SK-N-SH treated with all-trans-retinoic acid at 6 μM for 48 hours (cell line): ENCODE measurements at regions not wholly inside any gene's neighbourhood (a gene's known extent, or its start where the extent isn't known, plus 50 kb on each side); places are given as distances from the start of the nearest gene placed in this dataset.
"Not testable (repeated sequence)": the region's sequence is repeated elsewhere in the genome, so short reads cannot be mapped to it uniquely, and the experiment has no call there.

Source experiments
- ATAC-seq: fragments of 200-7000 bp; cut with Tn5 transposase; 3 replicates; pipeline ENCODE4 v1.9.1; 2020; ENCODE audit warnings: mild to moderate bottlenecking, moderate library complexity
- ARNTL ChIP-seq: fragments of 450-650 bp; formaldehyde crosslinking; IDR thresholded peaks from 2 replicates; pipeline ENCODE4 v1.5.0; 2020; ENCODE audit warnings: low read depth, mild to moderate bottlenecking, moderate library complexity, borderline replicate concordance
- BACH2 ChIP-seq: fragments of 250-450 bp; sonication (Bioruptor Pico); IDR thresholded peaks from 2 replicates; pipeline ENCODE4 v1.9.0; 2021; ENCODE audit warnings: mild to moderate bottlenecking, borderline replicate concordance
- CREB5 ChIP-seq: fragments of 250-450 bp; sonication (Bioruptor Pico); IDR thresholded peaks from 2 replicates; pipeline ENCODE4 v1.5.1; 2020; ENCODE audit warnings: low read depth, mild to moderate bottlenecking, moderate library complexity
- CSDC2 ChIP-seq: fragments of 250-450 bp; sonication (Bioruptor Pico); IDR thresholded peaks from 2 replicates; pipeline ENCODE4 v1.5.0; 2020; ENCODE audit warnings: mild to moderate bottlenecking, moderate library complexity
- ESRRG ChIP-seq: fragments of 250-450 bp; sonication (Bioruptor Pico); IDR thresholded peaks from 2 replicates; pipeline ENCODE4 v1.6.1; 2021; ENCODE audit warnings: mild to moderate bottlenecking
- GLIS3 ChIP-seq: fragments of 250-450 bp; sonication (Bioruptor Pico); IDR thresholded peaks from 2 replicates; pipeline ENCODE4 v1.5.0; 2020; ENCODE audit warnings: mild to moderate bottlenecking, moderate library complexity
- ISL1 ChIP-seq: fragments of 250-450 bp; sonication (Bioruptor Pico); IDR thresholded peaks from 2 replicates; pipeline ENCODE4 v2.1.2; 2022; ENCODE audit warnings: mild to moderate bottlenecking, moderate library complexity
- OSR1 ChIP-seq: fragments of 250-450 bp; sonication (Bioruptor Pico); IDR thresholded peaks from 2 replicates; pipeline ENCODE4 v1.8.0; 2022; ENCODE audit warnings: moderate library complexity, mild to moderate bottlenecking, inconsistent platforms
- PATZ1 ChIP-seq: fragments of 250-450 bp; sonication (Bioruptor Pico); IDR thresholded peaks from 2 replicates; pipeline ENCODE4 v1.8.0; 2020; ENCODE audit warnings: mild to moderate bottlenecking, moderate library complexity, borderline replicate concordance
- POU6F1 ChIP-seq: fragments of 250-450 bp; sonication (Bioruptor Pico); IDR thresholded peaks from 2 replicates; pipeline ENCODE4 v1.8.0; 2021; ENCODE audit warnings: low read depth, mild to moderate bottlenecking, moderate library complexity, borderline replicate concordance
- PPARA ChIP-seq: fragments of 250-450 bp; sonication (Bioruptor Pico); IDR thresholded peaks from 2 replicates; pipeline ENCODE4 v1.5.0; 2020; ENCODE audit warnings: mild to moderate bottlenecking, borderline replicate concordance
- RARB ChIP-seq: fragments of 250-450 bp; sonication (Bioruptor Pico); IDR thresholded peaks from 2 replicates; pipeline ENCODE4 v1.8.0; 2021; ENCODE audit warnings: mild to moderate bottlenecking, moderate library complexity
- SNAI2 ChIP-seq: fragments of 250-450 bp; sonication (Bioruptor Pico); IDR thresholded peaks from 2 replicates; pipeline ENCODE4 v1.5.0; 2020; ENCODE audit warnings: mild to moderate bottlenecking, moderate library complexity
- TCF4 ChIP-seq: fragments of 250-450 bp; sonication (Bioruptor Pico); IDR thresholded peaks from 2 replicates; pipeline ENCODE4 v1.8.0; 2021; ENCODE audit warnings: mild to moderate bottlenecking, moderate library complexity, borderline replicate concordance
- TOX ChIP-seq: fragments of 250-450 bp; sonication (Bioruptor Pico); IDR thresholded peaks from 2 replicates; pipeline ENCODE4 v1.8.0; 2021; ENCODE audit warnings: mild to moderate bottlenecking, moderate library complexity, borderline replicate concordance
- TSHZ2 ChIP-seq: fragments of 250-450 bp; sonication (Bioruptor Pico); IDR thresholded peaks from 2 replicates; pipeline ENCODE4 v1.5.0; 2020; ENCODE audit warnings: mild to moderate bottlenecking, moderate library complexity
- ZC3H10 ChIP-seq: fragments of 250-450 bp; sonication (Bioruptor Pico); IDR thresholded peaks from 2 replicates; pipeline ENCODE4 v1.5.1; 2021; ENCODE audit warnings: mild to moderate bottlenecking, moderate library complexity
- ZFP3 ChIP-seq: fragments of 250-450 bp; sonication (Bioruptor Pico); IDR thresholded peaks from 2 replicates; pipeline ENCODE4 v1.5.0; 2020; ENCODE audit warnings: mild to moderate bottlenecking, moderate library complexity
- ZFP30 ChIP-seq: fragments of 450-650 bp; formaldehyde crosslinking; IDR thresholded peaks from 2 replicates; pipeline ENCODE4 v1.5.0; 2022; ENCODE audit warnings: mild to moderate bottlenecking, moderate library complexity
- ZNF565 ChIP-seq: fragments of 450-650 bp; formaldehyde crosslinking; conservative IDR thresholded peaks from 2 replicates; pipeline ENCODE4 v1.5.0; 2020; ENCODE audit warnings: low read depth, mild to moderate bottlenecking, moderate library complexity
- ZNF70 ChIP-seq: fragments of 450-650 bp; formaldehyde crosslinking; IDR thresholded peaks from 2 replicates; pipeline ENCODE4 v1.5.0; 2020; ENCODE audit warnings: mild to moderate bottlenecking, moderate library complexity
- ZNF8 ChIP-seq: fragments of 450-650 bp; formaldehyde crosslinking; IDR thresholded peaks from 2 replicates; pipeline ENCODE4 v1.5.0; 2020; ENCODE audit warnings: mild to moderate bottlenecking, moderate library complexity

- TF ChIP-seq PPARA (CRISPR knock-in tag) (no peak), GLIS3 (CRISPR knock-in tag) (no peak)
- TF ChIP-seq, all 23 proteins: peak for 0
Observed at GRCh38 chr2:189999661-190000060, 62.9 kb downstream of the MSTN start (continued).

GRCh38 chr2:189998665-189999064 is 63.9 kb downstream of the MSTN start:
- ATAC-seq: not testable (repeated sequence)

GRCh38 chr2:189997016-189997415 is 65.5 kb downstream of the MSTN start:
- ATAC-seq: no peak
- TF ChIP-seq RARB (CRISPR knock-in tag): no peak
- TF ChIP-seq CSDC2: no peak
- TF ChIP-seq CREB5 (CRISPR knock-in tag): no peak
- TF ChIP-seq ESRRG (CRISPR knock-in tag): no peak
- TF ChIP-seq ISL1 (CRISPR knock-in tag): no peak
- TF ChIP-seq, all 23 proteins: peak for 0

GRCh38 chr2:189995679-189996078 is 66.8 kb downstream of the MSTN start:
- no peak for ATAC-seq
- TF ChIP-seq ZNF70 (CRISPR knock-in tag) (no peak), OSR1 (CRISPR knock-in tag) (no peak), TCF4 (no peak), GLIS3 (CRISPR knock-in tag) (no peak), TSHZ2 (no peak), ZFP30 (CRISPR knock-in tag) (no peak), CREB5 (CRISPR knock-in tag) (no peak), ESRRG (CRISPR knock-in tag) (no peak), RARB (CRISPR knock-in tag) (no peak), ZNF8 (CRISPR knock-in tag) (no peak), ARNTL (no peak), BACH2 (CRISPR knock-in tag) (no peak), TOX (CRISPR knock-in tag) (no peak), ISL1 (CRISPR knock-in tag) (no peak), ZNF565 (CRISPR knock-in tag) (no peak), PPARA (CRISPR knock-in tag) (no peak), SNAI2 (CRISPR knock-in tag) (no peak)

- no peak for ATAC-seq
- TF ChIP-seq ZNF565 (CRISPR knock-in tag) (no peak), ZFP30 (CRISPR knock-in tag) (no peak), OSR1 (CRISPR knock-in tag) (no peak), TCF4 (no peak), TSHZ2 (no peak), RARB (CRISPR knock-in tag) (no peak), SNAI2 (CRISPR knock-in tag) (no peak), ISL1 (CRISPR knock-in tag) (no peak), POU6F1 (CRISPR knock-in tag) (no peak), GLIS3 (CRISPR knock-in tag) (no peak), PATZ1 (CRISPR knock-in tag) (no peak), CSDC2 (no peak), ZFP3 (no peak), ZNF8 (CRISPR knock-in tag) (no peak), ZC3H10 (CRISPR knock-in tag) (no peak)
Observed at GRCh38 chr2:189982780-189983394, 79.6 kb downstream of the MSTN start.
